ENCODE measurements at regions not wholly inside any gene's neighbourhood (a gene's known extent, or its start where the extent isn't known, plus 50 kb on each side); places are given as distances from the start of the nearest gene placed in this dataset.
"Not testable (repeated sequence)": the region's sequence is repeated elsewhere in the genome, so short reads cannot be mapped to it uniquely, and the experiment has no call there.

DNA sequence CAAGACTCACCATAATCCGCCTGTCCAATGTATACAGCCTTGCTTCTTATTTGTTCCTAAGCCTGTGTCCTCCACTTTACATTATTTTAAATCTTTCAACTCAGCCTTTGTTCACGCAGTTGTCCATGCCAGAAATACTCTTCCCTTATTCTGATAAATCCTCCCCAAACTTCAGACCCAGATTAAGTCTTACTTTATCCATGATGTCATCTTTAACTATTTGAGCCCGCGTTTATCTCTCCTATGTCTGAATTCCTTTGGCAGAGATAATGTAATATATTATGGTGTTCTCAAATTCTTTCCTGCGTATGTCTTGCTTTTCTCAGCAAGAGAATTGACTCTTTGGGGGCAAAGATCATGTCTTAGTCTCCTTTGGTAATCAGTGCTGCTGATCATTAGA is 129.6 kb downstream of the LUZP4 start:
- Mint-ChIP-seq H3K4me1 (no peaks in the 10 kb centered on the region), H3K27me3 (no peaks in the 10 kb centered on the region), H3K27ac (no peak overlapping the region), H3K9me3 (no peaks in the 10 kb centered on the region), H3K4me3 (no peak overlapping the region), H3K36me3 (ENCODE audit: low read depth) (no peaks in the 10 kb centered on the region)
- POLR2A ChIA-PET: no interaction called here
- CTCF ChIA-PET: no interaction called here
- DNase-seq: no peak

DNA sequence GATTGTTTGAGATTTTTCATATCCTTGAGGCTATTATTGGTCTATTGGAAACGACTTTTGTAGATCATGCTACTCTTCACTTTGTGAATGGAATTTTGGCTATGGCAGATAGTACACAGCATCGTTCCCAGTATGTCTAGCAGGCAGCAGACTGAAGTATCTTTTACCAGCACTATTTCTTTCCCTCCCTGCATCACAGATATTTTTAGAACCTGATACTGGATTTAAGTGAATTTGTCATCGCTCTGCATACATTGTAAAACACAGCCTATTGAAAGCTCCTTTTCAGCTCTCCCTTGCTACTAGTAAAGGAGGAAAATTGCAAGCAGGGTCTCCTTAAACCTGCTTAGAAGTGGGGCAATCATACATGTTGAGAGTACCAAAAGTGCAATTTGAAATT is 133.6 kb downstream of the LUZP4 start:
- no peak overlapping the region for H3K27ac Mint-ChIP-seq
- H3K27me3 Mint-ChIP-seq: no peaks in the 10 kb centered on the region
- CTCF ChIA-PET: no interaction called here
- H3K4me1 Mint-ChIP-seq: no peaks in the 10 kb centered on the region
- H3K4me3 Mint-ChIP-seq: no peak overlapping the region
- DNase-seq: no peak
- POLR2A ChIA-PET: no interaction called here
- H3K9me3 Mint-ChIP-seq: no peaks in the 10 kb centered on the region
- H3K36me3 Mint-ChIP-seq (ENCODE audit: low read depth): no peaks in the 10 kb centered on the region

DNA sequence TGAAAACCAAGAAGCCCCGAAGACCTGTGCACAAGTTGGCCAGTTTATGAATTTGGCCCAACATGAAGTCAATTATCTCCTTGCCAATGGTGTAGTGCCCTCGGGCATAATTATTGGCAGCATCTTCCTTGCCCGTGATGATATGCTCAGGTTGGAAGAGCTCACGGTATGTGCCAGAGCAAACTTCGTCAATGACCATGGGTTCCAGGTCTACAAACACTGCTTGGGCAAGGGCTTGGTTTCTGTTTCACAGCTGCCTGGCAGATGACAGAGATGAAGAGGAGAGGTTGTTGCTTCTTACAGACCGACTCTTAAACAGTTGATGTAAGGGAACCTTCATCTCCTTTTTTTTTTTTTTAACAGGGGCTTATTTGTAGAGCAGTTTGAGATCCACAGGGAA is 135.6 kb upstream of the PLS3 start:
- Mint-ChIP-seq H3K4me1 (no peaks in the 10 kb centered on the region), H3K27me3 (no peaks in the 10 kb centered on the region), H3K27ac (no peak overlapping the region), H3K36me3 (ENCODE audit: low read depth) (no peaks in the 10 kb centered on the region), H3K4me3 (no peak overlapping the region), H3K9me3 (no peaks in the 10 kb centered on the region)
- no peak for DNase-seq
- CTCF ChIA-PET: no interaction called here
- POLR2A ChIA-PET: no interaction called here

DNA sequence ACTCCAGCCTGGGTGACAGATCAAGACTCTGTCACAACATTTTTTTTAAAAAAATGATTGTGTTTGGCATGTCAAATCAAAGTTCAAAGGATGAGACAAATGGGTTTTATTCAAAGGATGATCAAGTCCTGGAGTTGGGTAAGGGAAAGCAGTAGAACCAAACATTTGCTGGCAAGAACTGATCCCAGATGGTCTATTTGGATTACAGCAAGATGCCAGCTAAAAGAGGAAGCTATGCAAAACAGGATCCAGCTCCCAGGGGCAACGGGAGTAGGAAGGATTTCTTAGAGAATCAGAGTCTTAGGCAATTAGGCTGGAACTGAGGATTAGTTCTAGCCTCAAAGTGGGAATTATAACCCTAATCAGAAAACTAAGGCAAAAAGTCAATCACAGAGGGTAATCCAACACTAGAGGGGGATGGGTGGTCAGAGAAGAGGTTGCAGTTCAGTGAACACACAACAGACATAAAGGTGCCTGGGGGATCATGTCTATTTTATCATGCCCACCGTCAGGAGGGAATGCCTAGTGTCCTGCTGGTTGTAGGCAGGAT is 133.0 kb upstream of the PLS3 start:
- Mint-ChIP-seq H3K27ac (no peak overlapping the region), H3K36me3 (ENCODE audit: low read depth) (no peaks in the 10 kb centered on the region), H3K4me1 (no peaks in the 10 kb centered on the region), H3K9me3 (no peaks in the 10 kb centered on the region), H3K4me3 (no peak overlapping the region), H3K27me3 (no peaks in the 10 kb centered on the region)
- DNase-seq: no peak
- ChIA-PET POLR2A (no interaction called here), CTCF (no interaction called here)

DNA sequence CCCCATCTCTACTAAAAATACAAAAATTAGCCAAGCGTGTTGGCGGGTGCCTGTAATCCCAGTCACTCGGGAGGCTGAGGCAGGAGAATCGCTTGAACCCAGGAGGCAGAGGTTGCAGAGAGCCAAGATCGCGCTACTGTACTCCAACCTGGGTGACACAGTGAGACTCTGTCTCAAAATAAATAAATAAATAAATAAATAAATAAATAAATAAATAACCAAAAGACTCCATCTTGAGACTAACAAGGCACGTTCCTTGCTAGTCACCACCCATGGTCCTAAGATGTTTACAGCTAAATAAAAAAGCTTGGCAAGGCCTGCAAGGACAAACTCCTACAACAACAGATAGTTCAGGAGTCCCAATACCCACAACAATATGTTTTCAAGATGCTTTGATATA is 126.1 kb upstream of the PLS3 start:
- CTCF ChIA-PET, H3K4me3 Mint-ChIP-seq: not testable (repeated sequence)

DNA sequence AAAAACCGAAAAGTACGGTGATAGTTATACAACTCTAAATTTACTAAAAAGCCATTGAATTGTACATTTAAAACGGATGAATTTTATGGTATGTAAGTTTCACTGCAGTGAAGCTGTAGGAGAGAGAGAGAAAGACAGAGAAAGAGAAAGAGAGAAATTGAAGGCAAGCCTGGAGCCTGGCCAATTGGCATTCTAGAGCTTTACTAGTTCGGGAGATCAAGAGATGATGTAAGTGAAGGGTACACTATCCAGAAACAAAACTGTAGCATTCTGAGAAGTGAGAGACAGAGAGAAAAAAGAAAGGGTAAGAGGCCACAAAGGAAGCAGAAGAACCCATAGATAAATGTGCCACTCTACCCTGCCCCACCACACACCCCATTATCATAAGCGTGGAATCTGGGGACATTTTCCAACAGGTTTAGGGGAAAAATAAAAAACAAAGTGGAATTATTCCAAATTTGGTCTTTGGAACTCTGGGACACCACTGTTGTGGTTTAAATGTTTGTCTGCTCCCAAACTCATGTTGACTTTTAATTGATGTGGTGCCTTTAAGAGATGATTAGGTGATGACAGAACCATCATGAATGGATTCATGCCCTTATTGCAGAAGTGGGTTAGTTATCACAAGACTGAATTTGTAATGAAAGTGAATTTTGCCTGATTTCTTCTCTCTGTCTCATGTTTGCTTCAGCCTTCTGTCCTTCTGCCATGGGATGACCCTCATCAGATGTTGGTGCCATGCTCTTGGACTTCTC is 123.0 kb upstream of the PLS3 start:
- no peak overlapping the region for H3K4me3 Mint-ChIP-seq
- ChIA-PET CTCF (no interaction called here), POLR2A (no interaction called here)
- H3K36me3 Mint-ChIP-seq (ENCODE audit: low read depth): no peaks in the 10 kb centered on the region
- no peak overlapping the region for H3K27ac Mint-ChIP-seq
- DNase-seq: no peak
- H3K4me1 Mint-ChIP-seq: no peaks in the 10 kb centered on the region
- H3K27me3 Mint-ChIP-seq: no peaks in the 10 kb centered on the region
- peaks cover 2% of the 10 kb centered on the region for H3K9me3 Mint-ChIP-seq

More for the DNA sequence above, 126.1 kb upstream of the PLS3 start:
- POLR2A ChIA-PET; H3K9me3 Mint-ChIP-seq; H3K27ac Mint-ChIP-seq; H3K27me3 Mint-ChIP-seq; DNase-seq; H3K4me1 Mint-ChIP-seq; H3K36me3 Mint-ChIP-seq (ENCODE audit: low read depth): not testable (repeated sequence)

DNA sequence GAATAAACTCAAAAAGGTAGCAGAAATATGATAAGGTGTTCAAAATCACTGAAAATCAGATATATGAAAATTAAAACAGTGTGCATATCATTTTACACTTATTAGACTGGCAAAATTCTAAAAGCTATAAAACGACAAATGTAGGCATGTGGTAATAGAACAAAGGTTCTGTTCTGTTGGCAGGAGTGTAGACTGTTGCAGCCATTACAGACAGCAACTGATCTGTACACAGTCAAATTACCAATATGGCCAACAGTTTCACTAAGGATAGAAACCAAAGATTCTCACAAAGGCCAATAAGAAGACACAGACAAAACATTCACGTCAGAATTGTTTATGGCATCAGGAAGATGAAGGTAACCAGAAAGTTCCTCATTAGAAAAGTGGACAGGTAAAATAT is 112.8 kb upstream of the PLS3 start:
- Mint-ChIP-seq H3K4me3 (no peak overlapping the region), H3K9me3 (no peaks in the 10 kb centered on the region), H3K4me1 (no peaks in the 10 kb centered on the region), H3K27me3 (no peaks in the 10 kb centered on the region), H3K36me3 (ENCODE audit: low read depth) (no peaks in the 10 kb centered on the region), H3K27ac (no peak overlapping the region)
- CTCF ChIA-PET: no interaction called here
- POLR2A ChIA-PET: no interaction called here
- DNase-seq: no peak

DNA sequence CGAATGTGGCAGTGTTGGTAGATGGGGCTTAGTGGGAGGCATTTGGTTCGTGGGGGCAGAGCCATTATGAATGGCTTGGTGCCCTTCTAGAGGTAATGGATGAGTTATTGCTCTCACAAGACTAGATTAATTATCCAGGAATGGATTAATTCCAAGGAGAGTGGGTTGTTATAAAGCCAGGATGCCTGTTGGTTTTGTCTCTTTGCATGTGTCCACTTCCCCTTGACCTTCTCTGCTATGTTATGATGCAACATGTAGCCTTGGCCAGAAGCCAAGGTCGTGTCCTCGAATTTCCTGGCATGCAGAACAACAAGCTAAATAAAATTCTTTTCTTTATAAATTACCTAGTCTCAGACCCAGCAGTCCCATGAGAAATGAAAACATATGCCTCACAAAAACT is 111.2 kb upstream of the PLS3 start:
- POLR2A ChIA-PET: no interaction called here

DNA sequence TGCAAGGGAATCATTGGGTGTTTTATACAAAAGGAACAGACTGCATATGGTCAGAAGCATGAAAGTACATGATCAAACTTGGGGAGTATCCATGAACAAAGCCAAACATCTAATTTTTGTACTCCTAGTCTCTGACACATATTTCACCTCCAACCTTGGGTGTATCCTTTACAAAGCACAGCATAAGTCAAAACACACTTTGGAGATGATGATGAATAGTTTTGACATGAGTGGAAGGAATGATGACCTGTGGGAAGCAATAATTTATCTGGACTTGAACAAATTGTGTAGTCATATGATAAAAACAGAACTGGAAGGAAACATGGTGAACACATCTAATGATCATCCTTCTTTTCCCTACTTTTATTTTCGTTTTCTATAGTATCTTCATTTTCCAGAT is 108.7 kb upstream of the PLS3 start:
- no peaks in the 10 kb centered on the region for H3K36me3 Mint-ChIP-seq (ENCODE audit: low read depth)
- no peak for DNase-seq
- H3K4me3 Mint-ChIP-seq: no peak overlapping the region
- no peaks in the 10 kb centered on the region for H3K27me3 Mint-ChIP-seq
- H3K9me3 Mint-ChIP-seq: no peaks in the 10 kb centered on the region
- POLR2A ChIA-PET: no interaction called here
- CTCF ChIA-PET: no interaction called here
- no peaks in the 10 kb centered on the region for H3K4me1 Mint-ChIP-seq
- H3K27ac Mint-ChIP-seq: no peak overlapping the region

More for the DNA sequence above, 111.2 kb upstream of the PLS3 start:
- Mint-ChIP-seq H3K9me3 (no peaks in the 10 kb centered on the region), H3K36me3 (ENCODE audit: low read depth) (no peaks in the 10 kb centered on the region), H3K27ac (no peak overlapping the region), H3K27me3 (no peaks in the 10 kb centered on the region), H3K4me3 (no peak overlapping the region), H3K4me1 (no peaks in the 10 kb centered on the region)
- no peak for DNase-seq
- CTCF ChIA-PET: no interaction called here

DNA sequence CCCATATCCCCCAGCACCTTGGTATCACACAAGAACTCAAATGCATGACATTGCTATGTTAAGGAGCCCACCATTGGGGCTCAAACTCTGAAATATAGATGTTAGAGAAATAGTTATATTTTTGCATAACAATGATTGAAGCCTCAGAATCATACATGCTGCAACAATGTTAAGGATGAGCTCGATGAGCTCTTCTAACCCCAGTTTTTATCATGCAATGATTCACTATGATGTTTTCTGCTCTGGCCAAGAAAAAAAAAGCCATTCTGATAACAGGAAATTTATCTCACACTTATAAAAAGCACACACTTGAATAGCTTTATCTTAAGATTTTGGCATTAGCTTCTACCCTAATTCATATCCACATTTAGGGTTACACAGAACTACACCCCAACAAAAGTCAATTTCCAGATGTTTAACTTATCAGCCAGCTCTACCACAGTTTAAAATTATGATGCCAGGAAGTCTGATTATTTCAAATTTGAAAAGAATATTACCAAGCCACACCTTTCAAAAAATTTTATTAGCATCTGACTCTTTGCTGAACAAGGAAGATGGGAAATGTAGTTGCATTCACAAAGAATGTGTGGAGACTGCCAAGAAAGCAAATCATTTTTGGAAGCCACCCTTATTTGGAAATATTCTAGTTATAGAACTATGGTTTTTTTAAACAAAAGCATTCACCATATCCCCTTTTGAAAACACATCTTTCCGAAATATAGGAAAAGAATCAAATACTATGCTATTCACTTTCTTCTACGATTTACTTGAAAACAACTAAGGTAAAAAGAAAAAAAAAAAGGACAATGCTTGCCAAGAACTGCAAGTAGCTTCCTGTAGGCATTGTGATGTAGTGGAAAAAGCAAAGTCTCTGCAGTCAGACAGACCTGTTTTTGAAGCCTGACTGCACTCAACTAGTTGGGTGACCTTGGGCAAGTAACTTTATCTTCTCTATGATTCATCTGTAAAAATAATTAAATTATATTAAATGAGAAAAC is 100.8 kb upstream of the PLS3 start:
- Mint-ChIP-seq H3K9me3 (peaks cover 3% of the 10 kb centered on the region), H3K27ac (no peak overlapping the region), H3K4me1 (no peaks in the 10 kb centered on the region), H3K27me3 (no peaks in the 10 kb centered on the region), H3K4me3 (no peak overlapping the region), H3K36me3 (ENCODE audit: low read depth) (no peaks in the 10 kb centered on the region)
- CTCF ChIA-PET: no interaction called here
- POLR2A ChIA-PET: no interaction called here
- DNase-seq: no peak

DNA sequence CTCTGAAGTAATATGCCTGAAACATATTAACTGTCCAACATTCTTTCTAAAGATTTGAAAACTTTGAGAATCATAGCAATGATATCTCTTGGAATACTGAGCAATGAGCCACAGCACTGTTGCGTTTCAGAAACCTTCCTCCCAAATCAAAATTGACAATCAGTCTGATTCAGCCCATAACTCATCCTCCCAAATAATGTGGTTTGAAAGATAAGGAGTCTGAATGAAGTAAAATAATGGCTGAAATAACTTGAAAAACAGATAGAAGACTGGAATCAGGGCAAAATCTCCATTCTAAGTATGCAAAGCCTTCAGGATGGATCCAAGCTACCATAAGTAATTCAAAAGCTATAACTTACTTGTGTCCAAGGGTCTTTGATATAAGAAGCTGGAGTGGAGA is 98.6 kb upstream of the PLS3 start:
- H3K36me3 Mint-ChIP-seq (ENCODE audit: low read depth): no peaks in the 10 kb centered on the region
- peaks cover 3% of the 10 kb centered on the region for H3K9me3 Mint-ChIP-seq
- no peaks in the 10 kb centered on the region for H3K4me1 Mint-ChIP-seq
- no peak for DNase-seq
- no peak overlapping the region for H3K27ac Mint-ChIP-seq
- H3K27me3 Mint-ChIP-seq: no peaks in the 10 kb centered on the region
- ChIA-PET CTCF (no interaction called here), POLR2A (no interaction called here)
- H3K4me3 Mint-ChIP-seq: no peak overlapping the region

DNA sequence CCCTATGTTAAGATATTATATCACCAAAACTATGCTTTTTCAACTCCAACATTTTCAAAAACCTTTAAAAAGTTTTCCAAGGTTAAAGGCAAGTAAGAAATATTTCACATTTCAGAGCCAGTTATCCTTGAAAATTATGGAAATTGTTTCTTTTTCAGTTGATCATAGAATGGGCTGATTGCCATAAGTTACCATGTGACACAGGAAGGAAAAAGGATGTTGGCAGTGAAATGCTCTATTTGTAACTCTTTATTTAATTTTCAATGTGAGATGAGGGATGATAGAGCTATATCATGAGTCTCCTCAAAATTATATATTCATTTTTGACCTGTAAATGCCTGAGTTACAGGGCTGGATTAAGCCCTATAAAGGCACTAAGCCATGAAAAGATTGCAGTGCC is 93.0 kb upstream of the PLS3 start:
- H3K9me3 Mint-ChIP-seq: peaks cover 3% of the 10 kb centered on the region
- no peak for DNase-seq
- H3K27ac Mint-ChIP-seq: no peak overlapping the region
- no peaks in the 10 kb centered on the region for H3K4me1 Mint-ChIP-seq
- no peak overlapping the region for H3K4me3 Mint-ChIP-seq
- ChIA-PET CTCF (no interaction called here), POLR2A (no interaction called here)
- H3K36me3 Mint-ChIP-seq (ENCODE audit: low read depth): no peaks in the 10 kb centered on the region
- no peaks in the 10 kb centered on the region for H3K27me3 Mint-ChIP-seq

DNA sequence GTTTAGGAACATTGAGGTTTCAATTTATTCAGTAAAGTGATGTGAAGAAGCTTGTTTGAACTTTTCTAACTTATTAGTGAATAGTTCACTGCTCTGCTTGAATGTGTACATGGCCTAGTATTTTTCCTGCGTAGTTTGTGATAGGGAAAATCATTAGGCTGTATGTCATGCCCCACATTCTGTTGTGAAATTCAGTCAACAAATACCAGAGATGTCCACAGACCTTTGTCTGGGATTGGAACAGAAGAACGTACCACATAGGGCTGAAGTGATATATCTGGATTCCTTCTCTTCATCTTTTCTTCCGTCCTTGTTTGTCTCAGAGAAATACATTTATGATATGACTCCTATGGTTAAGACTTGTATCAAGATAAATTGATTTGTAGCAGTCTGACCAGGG is 88.8 kb upstream of the PLS3 start:
- POLR2A ChIA-PET: no interaction called here
- H3K27me3 Mint-ChIP-seq: no peaks in the 10 kb centered on the region
- no peaks in the 10 kb centered on the region for H3K36me3 Mint-ChIP-seq (ENCODE audit: low read depth)
- no peak overlapping the region for H3K4me3 Mint-ChIP-seq
- no peaks in the 10 kb centered on the region for H3K9me3 Mint-ChIP-seq
- no peak for DNase-seq
- CTCF ChIA-PET: no interaction called here
- no peaks in the 10 kb centered on the region for H3K4me1 Mint-ChIP-seq
- no peak overlapping the region for H3K27ac Mint-ChIP-seq

DNA sequence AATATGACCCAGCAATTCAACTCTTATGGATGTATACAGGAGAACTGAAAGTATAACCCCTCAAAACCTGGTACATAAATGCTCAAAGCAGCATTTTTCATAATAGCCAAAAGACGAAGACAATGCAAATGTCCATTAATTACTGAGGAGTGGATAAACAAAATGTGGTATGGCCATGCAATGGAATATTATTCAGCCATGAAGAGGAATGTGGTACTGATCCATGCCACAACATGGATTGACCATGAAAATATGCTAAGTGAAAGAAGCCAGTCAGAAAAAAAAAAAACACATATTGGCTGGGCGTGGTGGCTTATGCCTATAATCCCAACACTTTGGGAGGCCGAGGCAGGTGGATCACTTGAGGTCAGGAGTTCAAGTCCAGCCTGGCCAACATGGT is 74.5 kb upstream of the PLS3 start:
- H3K4me3 Mint-ChIP-seq: no peak overlapping the region
- H3K27ac Mint-ChIP-seq: no peak overlapping the region
- no peaks in the 10 kb centered on the region for H3K4me1 Mint-ChIP-seq
- POLR2A ChIA-PET: no interaction called here
- no peaks in the 10 kb centered on the region for H3K36me3 Mint-ChIP-seq (ENCODE audit: low read depth)
- no peaks in the 10 kb centered on the region for H3K27me3 Mint-ChIP-seq
- DNase-seq: no peak
- CTCF ChIA-PET: no interaction called here
- H3K9me3 Mint-ChIP-seq: peaks cover 2% of the 10 kb centered on the region
